ENCODE measurements at regions not wholly inside any gene's neighbourhood (a gene's known extent, or its start where the extent isn't known, plus 50 kb on each side); places are given as distances from the start of the nearest gene placed in this dataset.

DNA sequence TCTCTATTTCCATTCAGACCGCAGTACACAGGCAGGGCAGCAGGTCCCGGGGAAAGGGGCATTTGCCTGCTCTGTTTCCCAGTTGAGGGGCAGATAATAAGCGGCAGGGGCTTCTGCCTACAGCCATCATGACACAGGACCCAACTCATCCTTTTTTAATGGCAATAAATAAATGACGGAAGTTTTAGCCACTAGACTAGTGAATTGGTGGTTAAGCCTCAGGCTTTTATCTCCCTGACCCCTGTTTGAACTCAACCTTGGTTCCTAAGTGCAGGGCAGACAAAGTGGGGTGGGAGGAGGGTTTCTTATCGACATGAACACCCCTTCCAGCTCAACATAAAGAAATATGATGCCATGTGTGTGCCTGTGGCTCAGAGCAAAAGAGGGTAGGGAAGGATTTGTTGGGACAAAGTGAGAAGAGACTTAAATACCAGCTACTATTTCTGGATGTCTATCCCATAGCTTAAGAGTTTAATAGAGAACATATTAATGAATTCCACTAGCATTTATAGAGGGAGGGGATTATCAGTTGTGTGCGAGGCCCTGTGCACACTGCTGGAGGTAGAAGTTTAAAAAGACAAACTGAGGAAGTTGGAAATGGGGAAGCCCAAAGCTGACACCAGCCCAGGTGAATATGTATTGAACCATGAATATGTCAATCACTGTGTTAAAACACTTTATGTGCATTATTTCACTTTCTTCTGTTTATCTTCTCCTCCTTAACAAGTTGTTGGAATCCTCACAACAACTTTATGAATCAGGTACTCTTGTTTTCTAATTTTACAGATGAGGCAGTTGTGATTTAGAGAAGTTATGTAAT is 939.4 kb downstream of the MCTP2 start:
- Histone ChIP-seq H3K79me2 (ENCODE audit: insufficient read depth, low read length) (no peaks in the 10 kb centered on the region), H4K20me1 (ENCODE audit: insufficient read depth, low read length) (no peaks in the 10 kb centered on the region), H3K27me3 (ENCODE audit: insufficient read depth, low read length) (no peaks in the 10 kb centered on the region), H3K36me3 (ENCODE audit: insufficient read depth, low read length) (no peaks in the 10 kb centered on the region), H3K27ac (ENCODE audit: low read depth, low read length, poor library complexity, severe bottlenecking) (no peak overlapping the region), H2AFZ (ENCODE audit: low read length) (no peak overlapping the region), H3F3A (ENCODE audit: insufficient read depth, low read length) (no peaks in the 10 kb centered on the region), H3K9me2 (ENCODE audit: low read depth, low read length) (no peaks in the 10 kb centered on the region), H3K4me2 (ENCODE audit: low read length) (no peak overlapping the region), H3K4me3 (ENCODE audit: low read depth, low read length, poor library complexity, severe bottlenecking) (no peak overlapping the region), H3K9ac (ENCODE audit: low read length) (no peak overlapping the region), H3K4me1 (ENCODE audit: insufficient read depth, low read length, severe bottlenecking) (no peaks in the 10 kb centered on the region), H3K9me3 (ENCODE audit: low read length) (no peaks in the 10 kb centered on the region)
- TF ChIP-seq EZH2 (IDR thresholded peaks at IDR 0.05; ENCODE audit: borderline replicate concordance, low read length), result no peak
- TF ChIP-seq, protein P1, sequence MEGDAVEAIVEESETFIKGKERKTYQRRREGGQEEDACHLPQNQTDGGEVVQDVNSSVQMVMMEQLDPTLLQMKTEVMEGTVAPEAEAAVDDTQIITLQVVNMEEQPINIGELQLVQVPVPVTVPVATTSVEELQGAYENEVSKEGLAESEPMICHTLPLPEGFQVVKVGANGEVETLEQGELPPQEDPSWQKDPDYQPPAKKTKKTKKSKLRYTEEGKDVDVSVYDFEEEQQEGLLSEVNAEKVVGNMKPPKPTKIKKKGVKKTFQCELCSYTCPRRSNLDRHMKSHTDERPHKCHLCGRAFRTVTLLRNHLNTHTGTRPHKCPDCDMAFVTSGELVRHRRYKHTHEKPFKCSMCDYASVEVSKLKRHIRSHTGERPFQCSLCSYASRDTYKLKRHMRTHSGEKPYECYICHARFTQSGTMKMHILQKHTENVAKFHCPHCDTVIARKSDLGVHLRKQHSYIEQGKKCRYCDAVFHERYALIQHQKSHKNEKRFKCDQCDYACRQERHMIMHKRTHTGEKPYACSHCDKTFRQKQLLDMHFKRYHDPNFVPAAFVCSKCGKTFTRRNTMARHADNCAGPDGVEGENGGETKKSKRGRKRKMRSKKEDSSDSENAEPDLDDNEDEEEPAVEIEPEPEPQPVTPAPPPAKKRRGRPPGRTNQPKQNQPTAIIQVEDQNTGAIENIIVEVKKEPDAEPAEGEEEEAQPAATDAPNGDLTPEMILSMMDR (IDR thresholded peaks at IDR 0.05; ENCODE audit: low read length), result no peak

DNA sequence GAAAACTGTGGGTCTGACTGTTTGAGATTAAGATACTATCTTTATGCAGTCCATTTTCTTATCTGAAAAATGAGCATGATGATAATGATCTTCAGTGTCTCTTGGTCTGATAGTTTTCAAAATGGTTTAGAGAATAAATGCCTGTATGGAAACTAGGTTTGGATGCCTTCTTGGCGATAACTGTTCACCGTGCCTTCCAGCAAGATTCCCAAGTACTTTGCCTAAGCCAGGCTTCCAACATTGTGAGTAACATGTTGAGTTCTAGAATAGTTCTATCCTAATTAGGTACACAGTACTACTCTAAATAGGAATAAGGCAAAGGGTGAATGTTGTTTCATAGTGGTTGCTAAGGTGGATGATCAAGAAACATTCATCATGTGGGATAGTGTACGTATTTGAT is 940.2 kb downstream of the MCTP2 start:
- Histone ChIP-seq H3K79me2 (ENCODE audit: insufficient read depth, low read length) (no peaks in the 10 kb centered on the region), H3F3A (ENCODE audit: insufficient read depth, low read length) (no peaks in the 10 kb centered on the region), H4K20me1 (ENCODE audit: insufficient read depth, low read length) (no peaks in the 10 kb centered on the region), H3K4me2 (ENCODE audit: low read length) (no peak overlapping the region), H3K27ac (ENCODE audit: low read depth, low read length, poor library complexity, severe bottlenecking) (no peak overlapping the region), H3K9me2 (ENCODE audit: low read depth, low read length) (no peaks in the 10 kb centered on the region), H3K9me3 (ENCODE audit: low read length) (no peaks in the 10 kb centered on the region), H3K36me3 (ENCODE audit: insufficient read depth, low read length) (no peaks in the 10 kb centered on the region), H3K27me3 (ENCODE audit: insufficient read depth, low read length) (no peaks in the 10 kb centered on the region), H3K4me1 (ENCODE audit: insufficient read depth, low read length, severe bottlenecking) (no peaks in the 10 kb centered on the region), H2AFZ (ENCODE audit: low read length) (no peak overlapping the region), H3K9ac (ENCODE audit: low read length) (no peak overlapping the region), H3K4me3 (ENCODE audit: low read depth, low read length, poor library complexity, severe bottlenecking) (no peak overlapping the region)
- TF ChIP-seq EZH2 (IDR thresholded peaks at IDR 0.05; ENCODE audit: borderline replicate concordance, low read length), result no peak
- TF ChIP-seq, protein P1 (IDR thresholded peaks at IDR 0.05; ENCODE audit: low read length), result no peak

DNA sequence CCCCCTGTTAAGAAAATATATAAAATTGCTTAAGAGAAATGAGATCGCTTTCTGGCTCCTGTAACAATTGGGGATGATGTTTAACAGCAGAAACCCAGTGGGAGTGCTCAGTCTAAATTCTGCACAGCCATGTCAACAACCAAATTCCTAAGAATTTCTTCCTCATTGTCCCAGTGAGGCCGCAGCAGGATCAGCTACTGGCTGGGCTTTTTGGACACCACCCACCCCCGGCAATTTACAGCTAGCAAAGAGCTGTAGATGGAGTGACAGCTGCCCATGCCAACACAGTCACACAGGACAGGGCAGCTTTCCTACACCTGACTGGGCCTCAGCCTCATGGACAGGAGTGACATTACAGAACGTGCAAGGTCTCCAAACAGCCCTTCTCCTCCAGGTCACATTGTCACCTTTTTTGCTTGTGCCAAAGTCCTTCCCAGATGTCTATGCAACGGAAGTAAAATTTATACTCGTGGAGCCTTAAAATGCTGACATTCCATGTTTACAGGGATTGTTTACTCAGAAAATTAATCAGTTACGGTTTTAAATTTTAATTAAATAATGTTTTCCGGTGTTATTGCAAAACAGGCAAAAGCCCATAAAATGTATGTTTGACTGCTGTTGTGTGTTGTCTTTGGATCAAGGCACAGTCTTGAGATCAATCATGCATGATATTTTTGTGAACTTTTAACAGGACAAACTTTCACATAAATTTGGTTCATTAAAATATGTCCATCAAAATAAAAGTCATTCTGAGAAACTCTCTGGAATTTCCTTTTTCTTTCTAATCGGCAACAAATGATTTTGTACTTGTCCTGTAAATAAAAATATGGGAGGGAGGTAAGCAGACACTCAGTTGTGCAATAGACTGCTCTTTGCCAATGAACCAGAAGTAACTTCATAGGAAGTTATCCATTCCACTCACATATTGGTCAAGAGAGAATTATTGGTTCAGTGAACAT is 943.2 kb downstream of the MCTP2 start:
- Histone ChIP-seq H3K4me1 (ENCODE audit: insufficient read depth, low read length, severe bottlenecking) (no peaks in the 10 kb centered on the region), H3K9ac (ENCODE audit: low read length) (no peak overlapping the region), H3K9me3 (ENCODE audit: low read length) (no peaks in the 10 kb centered on the region), H3K4me3 (ENCODE audit: low read depth, low read length, poor library complexity, severe bottlenecking) (no peak overlapping the region), H3K9me2 (ENCODE audit: low read depth, low read length) (no peaks in the 10 kb centered on the region), H3K4me2 (ENCODE audit: low read length) (no peak overlapping the region), H3K27me3 (ENCODE audit: insufficient read depth, low read length) (no peaks in the 10 kb centered on the region), H3K79me2 (ENCODE audit: insufficient read depth, low read length) (no peaks in the 10 kb centered on the region), H2AFZ (ENCODE audit: low read length) (no peak overlapping the region), H3K36me3 (ENCODE audit: insufficient read depth, low read length) (no peaks in the 10 kb centered on the region), H4K20me1 (ENCODE audit: insufficient read depth, low read length) (no peaks in the 10 kb centered on the region), H3F3A (ENCODE audit: insufficient read depth, low read length) (no peaks in the 10 kb centered on the region), H3K27ac (ENCODE audit: low read depth, low read length, poor library complexity, severe bottlenecking) (no peak overlapping the region)
- TF ChIP-seq, protein P1 (IDR thresholded peaks at IDR 0.05; ENCODE audit: low read length), result no peak
- TF ChIP-seq EZH2 (IDR thresholded peaks at IDR 0.05; ENCODE audit: borderline replicate concordance, low read length), result no peak
